CD14-positive monocyte (primary cell): ENCODE measurements at regions not wholly inside any gene's neighbourhood (a gene's known extent, or its start where the extent isn't known, plus 50 kb on each side); places are given as distances from the start of the nearest gene placed in this dataset.

ENCODE experiments used
- DNase-seq, 3 donors: peaks; one replicate each; pipeline ENCODE4 v3.0.0-alpha.2; 2011 to 2022
- H2AFZ ChIP-seq: 2 replicates; pipeline ENCODE4 v1.6.0; 2012; ENCODE audit warnings: mild to moderate bottlenecking, low read depth, low read length, inconsistent platforms; ENCODE audit not compliant: insufficient read depth, poor library complexity, severe bottlenecking
- H3K27ac ChIP-seq, 2 donors: 1 replicate in 1 of 2; 2 replicates in 1 of 2; pipeline ENCODE4 v1.5.1; 2012 to 2013; ENCODE audit warnings: low read length in 2 of 2, control low read depth in 1 of 2, inconsistent platforms in 1 of 2, low read depth in 1 of 2, mild to moderate bottlenecking in 1 of 2
- H3K27me3 ChIP-seq, 2 donors: one replicate each; pipeline versions ENCODE4 v1.6.0 to v1.6.1; 2011 to 2013; ENCODE audit warnings: low read length in 2 of 2; ENCODE audit not compliant: control insufficient read depth in 2 of 2, insufficient read depth in 2 of 2
- H3K36me3 ChIP-seq, 2 donors: replicated peaks in 1 of 2; 1 replicate in 1 of 2; 2 replicates in 1 of 2; pipeline versions ENCODE4 v1.5.1 to v1.6.1; 2012 to 2013; ENCODE audit warnings: low read length in 2 of 2, control low read depth in 1 of 2, inconsistent platforms in 1 of 2, mild to moderate bottlenecking in 1 of 2; ENCODE audit not compliant: insufficient read depth in 2 of 2, control insufficient read depth in 1 of 2
- H3K4me1 ChIP-seq, 2 donors: 1 replicate in 1 of 2; 2 replicates in 1 of 2; pipeline versions ENCODE4 v1.5.1 to v1.6.1; 2012 to 2013; ENCODE audit warnings: low read length in 2 of 2, control low read depth in 1 of 2, inconsistent platforms in 1 of 2, mild to moderate bottlenecking in 1 of 2, moderate library complexity in 1 of 2; ENCODE audit not compliant: insufficient read depth in 2 of 2, control insufficient read depth in 1 of 2
- H3K4me2 ChIP-seq: replicated peaks from 2 replicates; pipeline ENCODE3; 2012; ENCODE audit warnings: low read length, moderate library complexity, mild to moderate bottlenecking; ENCODE audit not compliant: poor library complexity, severe bottlenecking; ENCODE audit errors: extremely low read depth
- H3K4me3 ChIP-seq, 3 experiments: fragments of 200-600 bp in 1 of 3; sonication (generic) in 1 of 3; replicated peaks in 1 of 3; 1 replicate in 2 of 3; 2 replicates in 1 of 3; pipeline ENCODE4 v1.5.1; 2011 to 2013; ENCODE audit warnings: low read length in 3 of 3, mild to moderate bottlenecking in 3 of 3, control low read depth in 2 of 3, low read depth in 2 of 3, inconsistent platforms in 1 of 3, moderate library complexity in 1 of 3
- H3K79me2 ChIP-seq: 2 replicates; pipeline ENCODE4 v1.6.0; 2012; ENCODE audit warnings: mild to moderate bottlenecking, control low read depth, inconsistent platforms, low read length, moderate library complexity; ENCODE audit not compliant: insufficient read depth
- H3K9ac ChIP-seq: 2 replicates; pipeline ENCODE4 v1.6.0; 2017; ENCODE audit warnings: low read length, mild to moderate bottlenecking; ENCODE audit not compliant: insufficient read depth, poor library complexity, severe bottlenecking
- H3K9me3 ChIP-seq, 2 donors: replicated peaks in 1 of 2; 1 replicate in 1 of 2; 2 replicates in 1 of 2; pipeline versions ENCODE4 v1.5.1 to v1.6.1; 2012 to 2013; ENCODE audit warnings: low read length in 2 of 2, control low read depth in 1 of 2; ENCODE audit not compliant: control insufficient read depth in 1 of 2, insufficient read depth in 1 of 2
- H4K20me1 ChIP-seq: 2 replicates; pipeline ENCODE4 v1.6.0; 2012; ENCODE audit warnings: mild to moderate bottlenecking, low read length, control low read depth, moderate library complexity; ENCODE audit not compliant: insufficient read depth
- H3K27ac Mint-ChIP-seq, 7 donors: one replicate each; pipeline ENCODE4 v1.8.0; 2020; ENCODE audit warnings: mild to moderate bottlenecking in 7 of 7, mixed read lengths in 7 of 7, moderate library complexity in 6 of 7, inconsistent platforms in 2 of 7
- H3K27me3 Mint-ChIP-seq, 3 donors: one replicate each; pipeline ENCODE4 v1.8.0; 2021 to 2022; ENCODE audit warnings: low read depth in 3 of 3, mild to moderate bottlenecking in 3 of 3, mixed read lengths in 3 of 3, moderate library complexity in 3 of 3, inconsistent platforms in 1 of 3
- H3K36me3 Mint-ChIP-seq, 2 donors: one replicate each; pipeline ENCODE4 v1.8.0; 2020; ENCODE audit warnings: mixed read lengths in 2 of 2, inconsistent platforms in 1 of 2, mild to moderate bottlenecking in 1 of 2
- H3K4me1 Mint-ChIP-seq: one replicate; pipeline ENCODE4 v1.8.0; 2020; ENCODE audit warnings: mild to moderate bottlenecking, mixed read lengths
- H3K4me3 Mint-ChIP-seq, 2 donors: one replicate each; pipeline ENCODE4 v1.8.0; 2020; ENCODE audit warnings: mild to moderate bottlenecking in 2 of 2, mixed read lengths in 2 of 2, moderate library complexity in 1 of 2
- H3K9me3 Mint-ChIP-seq, 7 donors: one replicate each; pipeline ENCODE4 v1.8.0; 2020 to 2022; ENCODE audit warnings: mixed read lengths in 7 of 7, mild to moderate bottlenecking in 6 of 7, moderate library complexity in 6 of 7, inconsistent platforms in 2 of 7
- WGBS: methylation state at CpG from one replicate; pipeline ENCODE4 v1.1.5; 2013; ENCODE audit warnings: missing lambda C conversion rate; ENCODE audit not compliant: insufficient coverage; 5-methylcytosine and 5-hydroxymethylcytosine counted together
- intact Hi-C, 2 donors: fragments of 100-400 bp; cut with micrococcal nuclease; formaldehyde crosslinking; loops; one replicate each; pipeline versions ENCODE4 v1.15.0 to v1.15.1; 2023
- TF ChIP-seq, protein P1 (sequence below): fragments of 200-600 bp; IDR thresholded peaks from one replicate; pipeline ENCODE4 v1.8.0; 2022; ENCODE audit warnings: antibody characterized with exemption, mild to moderate bottlenecking

DNA sequence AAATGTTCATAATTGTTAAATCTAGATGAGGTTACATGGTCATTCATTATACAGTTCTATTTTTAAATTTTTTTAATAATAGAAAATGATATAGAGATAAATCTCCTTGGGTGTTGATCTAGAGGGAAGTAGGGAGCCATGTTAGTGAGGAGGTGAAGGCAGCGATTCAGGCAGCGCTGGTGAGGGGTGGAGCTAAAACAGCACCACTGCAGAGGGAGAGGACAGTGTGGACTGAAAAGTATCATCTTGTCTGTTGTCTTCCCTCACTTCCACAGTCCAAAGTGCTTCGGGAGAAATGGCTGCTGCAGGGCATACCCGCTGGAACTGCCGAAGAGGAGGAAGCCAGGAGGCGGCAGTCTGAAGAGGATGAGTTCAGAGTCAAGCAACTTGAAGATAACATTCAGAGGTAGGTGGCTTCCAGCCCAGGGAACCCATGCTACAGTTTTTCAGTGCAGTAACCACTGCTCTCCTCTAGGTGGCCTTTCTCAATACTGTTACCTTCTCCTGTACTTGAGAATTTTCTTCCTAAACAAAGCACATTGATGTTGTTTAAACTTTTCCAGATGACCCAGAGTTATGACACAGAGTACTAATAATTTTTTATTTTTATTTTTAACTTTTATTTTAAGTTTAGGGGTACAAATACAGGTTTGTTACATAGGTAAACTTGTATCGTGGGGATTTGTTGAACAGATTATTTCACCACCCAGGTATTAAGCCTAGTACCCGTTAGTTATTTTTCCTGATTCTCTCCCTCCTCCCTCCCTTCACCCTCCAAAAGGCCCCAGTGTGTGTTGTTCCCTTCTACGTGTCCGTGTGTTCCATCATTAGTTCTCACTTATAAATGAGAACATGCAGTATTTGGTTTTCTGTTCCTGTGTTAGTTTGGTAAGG, 100.5 kb downstream of the PALM2AKAP2 start:
- no peak overlapping the region for H3K4me3 Mint-ChIP-seq
- H3K27ac Mint-ChIP-seq, result no peak overlapping the region

DNA sequence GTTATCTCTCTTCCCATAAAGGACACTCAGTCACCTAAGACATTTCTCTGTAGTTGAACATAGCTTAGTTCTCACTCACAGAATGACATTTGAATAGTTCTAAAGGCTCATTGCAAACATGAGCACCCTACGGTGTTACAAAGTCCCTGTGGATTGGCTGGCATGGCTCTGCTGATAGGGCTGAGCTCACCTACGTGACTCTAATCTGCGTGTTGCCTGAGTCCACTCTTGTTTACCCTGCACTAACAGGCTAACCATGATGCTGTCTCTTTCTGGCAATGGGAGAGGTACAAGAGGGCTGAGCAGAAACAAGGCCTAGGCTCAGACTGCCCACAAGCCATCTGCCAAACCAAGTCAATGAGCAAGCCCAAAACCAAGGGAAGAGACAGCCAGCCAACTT, 103.6 kb downstream of the PALM2AKAP2 start:
- no peak overlapping the region for H2AFZ ChIP-seq
- no peak overlapping the region for H3K4me3 Mint-ChIP-seq
- H3K27ac Mint-ChIP-seq, result no peak overlapping the region

More for the DNA sequence above, 100.5 kb downstream of the PALM2AKAP2 start:
- H3K9me3 Mint-ChIP-seq, result no peaks in the 10 kb centered on the region
- Histone ChIP-seq H3K4me2 (no peak overlapping the region), H3K4me1 (no peaks in the 10 kb centered on the region), H3K79me2 (no peaks in the 10 kb centered on the region), H3K9me3 (no peaks in the 10 kb centered on the region), H2AFZ (no peak overlapping the region), H3K27me3 (peaks cover 0 to 3% of the 10 kb centered on the region in 2 donors), H3K4me3 (no peak overlapping the region), H3K9ac (no peak overlapping the region), H3K36me3 (no peaks in the 10 kb centered on the region), H3K27ac (no peak overlapping the region), H4K20me1 (no peaks in the 10 kb centered on the region)
- peaks cover 4% of the 10 kb centered on the region for H3K4me1 Mint-ChIP-seq
- 59% methylated on average over 4 of the region's 10 CpGs for WGBS
- no peaks in the 10 kb centered on the region for H3K36me3 Mint-ChIP-seq
- intact Hi-C loops, result no loop called here
- TF ChIP-seq, protein P1, sequence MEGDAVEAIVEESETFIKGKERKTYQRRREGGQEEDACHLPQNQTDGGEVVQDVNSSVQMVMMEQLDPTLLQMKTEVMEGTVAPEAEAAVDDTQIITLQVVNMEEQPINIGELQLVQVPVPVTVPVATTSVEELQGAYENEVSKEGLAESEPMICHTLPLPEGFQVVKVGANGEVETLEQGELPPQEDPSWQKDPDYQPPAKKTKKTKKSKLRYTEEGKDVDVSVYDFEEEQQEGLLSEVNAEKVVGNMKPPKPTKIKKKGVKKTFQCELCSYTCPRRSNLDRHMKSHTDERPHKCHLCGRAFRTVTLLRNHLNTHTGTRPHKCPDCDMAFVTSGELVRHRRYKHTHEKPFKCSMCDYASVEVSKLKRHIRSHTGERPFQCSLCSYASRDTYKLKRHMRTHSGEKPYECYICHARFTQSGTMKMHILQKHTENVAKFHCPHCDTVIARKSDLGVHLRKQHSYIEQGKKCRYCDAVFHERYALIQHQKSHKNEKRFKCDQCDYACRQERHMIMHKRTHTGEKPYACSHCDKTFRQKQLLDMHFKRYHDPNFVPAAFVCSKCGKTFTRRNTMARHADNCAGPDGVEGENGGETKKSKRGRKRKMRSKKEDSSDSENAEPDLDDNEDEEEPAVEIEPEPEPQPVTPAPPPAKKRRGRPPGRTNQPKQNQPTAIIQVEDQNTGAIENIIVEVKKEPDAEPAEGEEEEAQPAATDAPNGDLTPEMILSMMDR, result peak; percentile 93
- DNase-seq, result peak in 2 of 3 donors; percentile 16 to 24
- H3K27me3 Mint-ChIP-seq, result peaks cover 4 to 8% (median 7%) of the 10 kb centered on the region in 3 donors

More for the DNA sequence above, 103.6 kb downstream of the PALM2AKAP2 start:
- WGBS, result 100% methylated on average over 2 of the region's 3 CpGs
- peaks cover 0 to 1% (median 0%) of the 10 kb centered on the region in 7 donors for H3K9me3 Mint-ChIP-seq
- Histone ChIP-seq H3K79me2 (no peaks in the 10 kb centered on the region), H4K20me1 (no peaks in the 10 kb centered on the region), H3K4me3 (no peak overlapping the region), H3K9ac (no peak overlapping the region), H3K27ac (no peak overlapping the region), H3K4me1 (peaks cover 11 to 12% of the 10 kb centered on the region in 2 donors), H3K36me3 (no peaks in the 10 kb centered on the region), H3K27me3 (no peaks in the 10 kb centered on the region), H3K4me2 (no peak overlapping the region), H3K9me3 (no peaks in the 10 kb centered on the region)
- intact Hi-C loops, result no loop called here
- TF ChIP-seq, protein P1, result no peak
- no peak for DNase-seq
- H3K36me3 Mint-ChIP-seq, result no peaks in the 10 kb centered on the region
- H3K27me3 Mint-ChIP-seq, result peaks cover 0 to 6% (median 2%) of the 10 kb centered on the region in 3 donors
- peaks cover 20% of the 10 kb centered on the region for H3K4me1 Mint-ChIP-seq
